ENCODE measurements at regions not wholly inside any gene's neighbourhood (a gene's known extent, or its start where the extent isn't known, plus 50 kb on each side); places are given as distances from the start of the nearest gene placed in this dataset.

- WGBS, 4 donors, result 67 to 85% (median 79%) methylated on average over 2 of the region's 2 CpGs
- Histone ChIP-seq H3K4me1 (replicated peaks in 1 of 2) (no peaks in the 10 kb centered on the region), H3K9me3 (replicated peaks in 1 of 3) (no peaks in the 10 kb centered on the region), H3K27me3 (no peaks in the 10 kb centered on the region), H3K4me3 (no peak overlapping the region), H3K27ac (no peak overlapping the region), H3K36me3 (replicated peaks in 1 of 2) (no peaks in the 10 kb centered on the region)
- no peak for DNase-seq
- TF ChIP-seq POLR2A (IDR thresholded peaks at IDR 0.05) (no peak), CTCF (IDR thresholded peaks at IDR 0.05) (no peak)
- intact Hi-C loops (cut with DNase I), result no loop called here
These were observed 210.0 kb upstream of the TOX3 start for GRCh38 chr16:52756812-52757517.

DNA sequence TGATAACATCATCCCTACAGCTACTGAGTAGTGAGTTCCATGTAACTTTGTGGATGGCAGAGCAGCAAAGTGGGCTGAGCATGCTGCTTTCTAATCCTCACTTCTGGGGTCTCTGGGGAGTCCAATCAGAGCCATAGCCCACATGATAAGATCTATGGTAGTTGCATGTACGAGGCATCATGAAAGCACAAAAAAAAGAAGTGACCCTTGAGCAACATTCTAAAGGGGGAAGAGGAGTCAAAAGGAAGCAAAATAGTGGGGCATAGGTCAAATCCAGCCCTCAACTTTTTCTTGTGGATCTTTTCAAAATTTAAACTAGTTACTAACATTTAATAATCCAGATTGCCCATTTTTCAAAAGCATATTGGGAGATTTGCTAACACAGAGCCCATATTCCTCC lies 208.5 kb upstream of the TOX3 start:
- no peak overlapping the region for H3K27ac ChIP-seq
- H3K27me3 ChIP-seq, result no peaks in the 10 kb centered on the region
- H3K4me1 ChIP-seq (replicated peaks in 1 of 2), result no peaks in the 10 kb centered on the region
- intact Hi-C loops (cut with DNase I), result no loop called here
- no peaks in the 10 kb centered on the region for H3K36me3 ChIP-seq (replicated peaks in 1 of 2)
- no peaks in the 10 kb centered on the region for H3K9me3 ChIP-seq (replicated peaks in 1 of 3)
- TF ChIP-seq POLR2A (IDR thresholded peaks at IDR 0.05) (no peak), CTCF (IDR thresholded peaks at IDR 0.05) (no peak)
- 50 to 69% (median 60%) methylated on average over 1 of the region's 1 CpG for WGBS, 4 donors
- no peak for DNase-seq
- no peak overlapping the region for H3K4me3 ChIP-seq

GRCh38 chr16:52751035-52751434 lies 204.1 kb upstream of the TOX3 start:
- H3K27ac ChIP-seq, result no peak overlapping the region
- no peak overlapping the region for H3K4me3 ChIP-seq
- H3K27me3 ChIP-seq, result no peaks in the 10 kb centered on the region
- TF ChIP-seq CTCF (IDR thresholded peaks at IDR 0.05) (no peak), POLR2A (IDR thresholded peaks at IDR 0.05) (no peak)
- intact Hi-C loops (cut with DNase I), result no loop called here
- no peaks in the 10 kb centered on the region for H3K9me3 ChIP-seq (replicated peaks in 1 of 3)
- no peaks in the 10 kb centered on the region for H3K36me3 ChIP-seq (replicated peaks in 1 of 2)
- no peaks in the 10 kb centered on the region for H3K4me1 ChIP-seq (replicated peaks in 1 of 2)
- no peak for DNase-seq

- Histone ChIP-seq H3K4me1 (replicated peaks in 1 of 2) (no peaks in the 10 kb centered on the region), H3K27ac (no peak overlapping the region), H3K27me3 (no peaks in the 10 kb centered on the region), H3K4me3 (no peak overlapping the region), H3K9me3 (replicated peaks in 1 of 3) (no peaks in the 10 kb centered on the region), H3K36me3 (replicated peaks in 1 of 2) (no peaks in the 10 kb centered on the region)
- 58 to 66% (median 64%) methylated on average over 4 of the region's 4 CpGs for WGBS, 4 donors
- TF ChIP-seq CTCF (IDR thresholded peaks at IDR 0.05) (no peak), POLR2A (IDR thresholded peaks at IDR 0.05) (no peak)
- intact Hi-C loops (cut with DNase I), result no loop called here
- DNase-seq, result no peak
These were observed 201.8 kb upstream of the TOX3 start for GRCh38 chr16:52748741-52749140.
